GM19463 (cell line): ENCODE measurements at regions not wholly inside any gene's neighbourhood (a gene's known extent, or its start where the extent isn't known, plus 50 kb on each side); places are given as distances from the start of the nearest gene placed in this dataset.
"Not testable (repeated sequence)": the region's sequence is repeated elsewhere in the genome, so short reads cannot be mapped to it uniquely, and the experiment has no call there.

Experiments used
- ATAC-seq: cut with Tn5 transposase; IDR thresholded peaks from one replicate; pipeline ENCODE4 v1.9.1; 2021; ENCODE audit warnings: mild to moderate bottlenecking, moderate library complexity; ENCODE audit not compliant: unreplicated experiment

DNA sequence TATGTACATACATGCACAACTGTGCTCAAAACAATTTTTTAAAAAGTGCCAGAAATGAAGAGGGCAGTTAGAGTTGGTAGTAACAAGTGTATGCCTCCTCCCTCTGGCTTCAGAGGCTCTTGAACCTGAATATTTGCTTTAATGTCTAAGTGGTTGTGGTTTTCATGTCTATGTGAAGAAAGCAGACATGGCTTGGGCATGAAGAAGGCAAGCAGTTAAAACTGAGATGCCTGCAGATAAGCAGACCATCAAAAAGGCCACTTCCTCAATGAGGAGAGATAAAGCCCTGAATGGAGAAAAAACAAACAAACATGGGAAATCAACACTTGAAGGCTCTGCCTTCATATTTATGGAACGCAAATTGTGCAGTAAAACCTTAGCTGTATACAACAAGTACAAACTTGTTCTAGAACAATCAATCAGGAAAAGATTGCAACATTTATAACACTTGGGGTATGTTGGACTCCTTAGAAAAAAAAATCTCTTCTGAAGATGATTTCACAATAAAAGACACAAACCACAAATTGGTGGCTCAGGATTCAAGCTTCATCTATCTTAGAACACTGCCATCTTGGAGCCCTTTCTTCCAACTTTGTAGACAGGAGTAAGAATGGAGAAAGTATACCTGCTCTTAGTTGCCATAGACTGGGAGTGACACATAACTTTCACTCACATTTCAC, 52.7 kb upstream of the PLA2G4A start:
- ATAC-seq: no peak

DNA sequence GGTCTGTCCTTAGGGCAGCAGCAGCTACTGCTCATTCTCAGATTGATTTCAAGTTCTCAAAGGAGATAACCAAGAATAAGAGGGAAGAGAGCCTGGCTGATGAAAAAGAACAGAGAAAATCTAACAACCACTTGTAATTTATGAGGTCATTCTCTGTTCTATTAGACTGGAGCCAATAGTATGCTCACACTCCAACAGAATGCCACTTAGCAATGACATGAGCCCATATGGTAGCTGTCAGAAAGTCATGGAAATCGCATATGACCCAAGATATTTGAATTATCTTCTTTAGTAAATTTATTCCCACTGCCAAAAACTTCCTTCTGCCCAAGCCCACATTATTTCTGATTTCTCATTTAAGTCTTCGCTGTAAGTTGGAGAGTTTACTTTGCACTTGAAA, 53.7 kb upstream of the PLA2G4A start:
- ATAC-seq: no peak

DNA sequence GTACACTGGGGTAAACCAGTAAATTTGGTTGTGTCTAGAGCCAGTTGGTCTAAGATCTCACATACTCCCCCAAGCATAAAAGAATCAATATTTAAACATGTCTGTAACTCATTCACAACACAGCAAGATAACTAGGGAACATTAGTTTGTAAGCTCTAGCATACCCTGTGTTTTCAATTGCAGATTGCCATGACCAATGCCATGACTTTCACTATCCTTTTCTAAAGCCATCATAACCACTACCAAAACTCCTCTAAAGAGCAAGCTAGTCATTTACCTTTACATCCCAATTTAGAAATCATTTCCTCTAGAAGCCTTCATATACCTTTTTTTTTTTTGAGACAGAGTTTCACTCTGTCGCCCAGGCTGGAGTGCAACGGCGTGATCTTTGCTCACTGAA, 56.5 kb upstream of the PLA2G4A start:
- ATAC-seq: peak; percentile 57

DNA sequence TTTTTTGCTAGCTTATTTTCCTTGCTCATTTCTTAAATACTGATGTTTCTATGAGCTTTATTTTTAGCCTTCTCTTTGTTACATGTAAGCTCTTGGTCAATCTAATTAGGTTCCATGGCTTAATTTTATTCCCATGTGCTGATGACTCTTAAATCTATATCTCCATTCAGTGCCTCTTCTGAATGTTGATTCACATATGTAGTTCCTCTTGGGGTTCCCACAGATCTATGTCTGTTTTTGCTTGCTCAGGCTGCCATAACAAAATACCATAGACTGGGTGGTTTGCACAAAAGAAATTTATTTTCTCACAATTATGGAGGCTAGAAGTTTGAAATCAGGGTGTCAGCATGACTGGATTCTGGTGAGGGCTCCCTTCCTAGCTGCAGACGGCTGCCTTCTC, 58.3 kb upstream of the PLA2G4A start:
- ATAC-seq: no peak

DNA sequence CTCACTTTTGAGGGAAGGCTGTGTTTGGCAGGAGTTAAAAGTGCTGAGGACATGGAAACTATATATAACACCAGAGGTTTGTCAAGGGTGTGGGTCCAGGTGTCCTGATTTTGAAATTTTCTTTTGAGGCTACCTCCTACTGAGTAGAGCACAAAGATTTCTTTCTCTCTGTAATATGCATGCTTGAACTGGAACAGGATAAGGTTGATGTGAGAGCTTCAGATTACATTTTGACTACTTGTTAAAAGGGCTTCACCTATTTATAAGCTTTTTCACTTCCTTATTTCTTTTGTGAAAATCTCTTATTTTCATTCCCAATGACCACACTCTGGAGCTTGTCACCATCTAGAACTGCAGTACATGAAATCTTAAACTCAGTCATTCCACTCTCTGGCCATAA, 59.8 kb upstream of the PLA2G4A start:
- ATAC-seq: peak; percentile 77

DNA sequence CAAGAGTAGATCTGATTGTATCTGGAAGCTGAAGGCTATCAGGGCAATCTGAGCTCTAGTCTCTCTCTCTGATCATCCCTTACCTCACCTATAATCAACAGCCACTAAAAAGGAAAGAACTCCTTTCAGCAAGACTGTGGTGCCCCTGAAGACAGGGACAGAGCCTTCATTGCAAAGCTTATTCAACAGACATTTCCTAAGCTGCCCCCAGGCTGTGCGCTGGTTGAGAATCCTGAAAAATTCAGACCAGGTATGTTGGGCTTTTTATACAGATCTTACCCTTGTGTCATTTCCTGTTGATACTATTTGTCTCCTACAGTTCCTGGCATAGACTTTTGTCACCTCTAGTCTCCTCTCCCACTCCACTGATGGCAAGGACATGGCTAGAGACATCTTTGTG, 63.3 kb upstream of the PLA2G4A start:
- no peak for ATAC-seq

DNA sequence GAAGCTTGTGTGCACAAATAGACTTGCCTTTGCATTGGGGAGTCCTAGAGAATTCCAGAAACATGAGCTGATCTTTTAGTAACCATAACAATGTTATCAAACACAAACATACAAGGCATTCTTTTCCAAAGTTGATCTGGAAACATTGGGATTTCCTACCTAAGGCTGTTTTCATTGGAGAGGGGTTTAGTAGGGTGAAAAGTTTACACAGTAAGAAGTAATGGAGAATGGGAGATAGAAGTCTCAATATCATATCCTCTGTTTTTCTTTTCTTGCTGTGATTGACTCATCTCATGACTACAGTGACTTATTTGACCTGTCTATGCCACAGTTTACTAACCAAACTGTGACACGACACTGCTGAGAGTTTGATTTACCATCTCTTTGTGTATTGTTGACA, 65.6 kb upstream of the PLA2G4A start:
- peak; percentile 69 for ATAC-seq

DNA sequence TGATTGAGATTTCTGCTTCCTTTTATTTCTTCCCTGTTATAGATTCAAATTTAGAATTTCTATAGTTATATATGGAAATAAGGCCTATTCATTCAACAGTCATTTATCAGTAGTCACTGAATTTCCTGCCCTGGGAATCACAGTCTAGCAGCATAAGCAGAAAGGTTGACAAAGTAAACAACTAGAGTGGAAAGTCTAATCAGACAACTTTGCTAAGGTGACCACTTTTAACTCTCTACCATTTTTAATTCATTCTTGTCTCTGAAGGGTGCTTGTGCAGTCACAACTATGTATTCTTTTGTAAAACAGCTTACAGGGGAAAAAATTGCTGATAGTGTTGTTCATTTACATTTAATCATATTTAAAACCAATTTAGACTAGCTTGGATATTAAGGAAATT, 66.1 kb upstream of the PLA2G4A start:
- no peak for ATAC-seq

DNA sequence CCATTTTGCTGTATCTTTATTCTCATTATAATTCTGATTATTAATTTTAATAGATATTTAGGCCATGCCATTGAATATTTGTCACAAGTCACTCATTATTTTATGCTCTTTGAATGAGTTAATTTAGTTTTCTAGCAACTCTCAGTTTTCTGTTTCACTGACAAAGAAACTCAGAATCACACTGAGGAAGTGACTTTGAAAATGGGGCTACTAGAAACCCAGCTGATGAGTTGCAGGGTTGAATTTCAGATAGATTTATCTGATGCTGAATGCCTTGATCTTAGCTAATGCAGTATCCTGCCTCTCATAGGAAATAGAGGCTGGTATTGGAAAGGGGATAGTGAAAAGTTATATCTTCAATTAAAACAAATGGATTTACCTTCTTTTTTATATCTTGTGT, 67.4 kb upstream of the PLA2G4A start:
- no peak for ATAC-seq

DNA sequence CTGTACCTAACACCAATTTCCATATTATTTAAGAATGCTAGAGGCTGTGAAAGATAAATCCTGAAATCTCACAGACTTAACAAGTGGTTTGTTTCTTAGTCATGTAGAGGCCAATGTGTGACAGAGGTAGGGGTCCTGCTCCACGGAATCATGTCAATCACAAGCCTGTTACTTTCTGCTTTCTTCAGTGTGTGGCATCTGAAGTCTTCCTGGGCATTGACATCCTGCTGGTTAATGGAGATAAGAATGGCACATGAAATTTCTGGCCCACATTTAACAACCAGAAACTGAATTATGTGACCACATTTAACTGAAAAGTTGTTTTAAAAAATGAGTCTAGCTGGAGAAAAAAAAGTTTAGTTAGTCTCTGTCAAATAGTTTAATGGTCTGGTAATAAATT, 68.3 kb upstream of the PLA2G4A start:
- ATAC-seq: no peak

DNA sequence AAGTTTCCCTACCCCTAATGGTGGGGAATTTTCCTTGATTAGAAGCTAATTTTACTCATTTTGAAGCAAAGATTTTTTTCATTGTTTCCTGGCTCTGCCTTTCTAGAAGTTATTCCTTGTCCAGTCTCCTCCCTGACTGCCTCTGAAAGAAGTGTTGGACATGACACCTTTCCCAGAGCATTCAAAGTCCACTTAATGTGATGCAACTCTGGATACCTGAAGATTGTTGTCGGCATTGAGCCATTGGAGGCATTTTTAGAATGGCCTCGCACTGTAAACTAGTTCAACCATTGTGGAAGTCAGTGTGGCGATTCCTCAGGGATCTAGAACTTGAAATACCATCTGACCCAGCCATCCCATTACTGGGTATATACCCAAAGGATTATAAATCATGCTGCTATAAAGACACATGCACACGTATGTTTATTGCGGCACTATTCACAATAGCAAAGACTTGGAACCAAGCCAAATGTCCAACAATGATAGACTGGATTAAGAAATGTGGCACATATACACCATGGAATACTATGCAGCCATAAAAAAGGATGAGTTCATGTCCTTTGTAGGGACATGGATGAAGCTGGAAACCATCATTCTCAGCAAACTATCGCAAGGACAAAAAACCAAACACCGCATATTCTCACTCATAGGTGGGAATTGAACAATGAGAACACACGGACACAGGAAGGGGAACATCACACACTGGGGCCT, 69.7 kb upstream of the PLA2G4A start:
- ATAC-seq: not testable (repeated sequence)

DNA sequence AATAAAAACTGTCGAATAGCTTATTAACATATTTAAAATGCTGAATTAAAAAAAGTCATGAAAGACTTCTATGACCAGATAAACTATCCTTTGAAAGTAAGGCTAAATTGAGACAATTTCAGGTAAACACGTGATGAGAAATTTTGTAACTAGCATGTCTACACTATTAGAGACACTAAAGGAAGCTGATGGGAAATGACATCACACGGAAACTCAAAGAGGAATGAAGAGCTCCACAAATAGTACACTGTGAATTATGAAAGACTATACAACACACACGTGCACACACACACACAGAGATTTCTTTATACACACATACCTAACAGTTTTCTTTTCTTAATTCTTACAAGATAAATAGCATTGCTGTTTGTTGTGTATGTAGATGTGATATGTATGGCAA, 70.9 kb upstream of the PLA2G4A start:
- ATAC-seq: no peak

DNA sequence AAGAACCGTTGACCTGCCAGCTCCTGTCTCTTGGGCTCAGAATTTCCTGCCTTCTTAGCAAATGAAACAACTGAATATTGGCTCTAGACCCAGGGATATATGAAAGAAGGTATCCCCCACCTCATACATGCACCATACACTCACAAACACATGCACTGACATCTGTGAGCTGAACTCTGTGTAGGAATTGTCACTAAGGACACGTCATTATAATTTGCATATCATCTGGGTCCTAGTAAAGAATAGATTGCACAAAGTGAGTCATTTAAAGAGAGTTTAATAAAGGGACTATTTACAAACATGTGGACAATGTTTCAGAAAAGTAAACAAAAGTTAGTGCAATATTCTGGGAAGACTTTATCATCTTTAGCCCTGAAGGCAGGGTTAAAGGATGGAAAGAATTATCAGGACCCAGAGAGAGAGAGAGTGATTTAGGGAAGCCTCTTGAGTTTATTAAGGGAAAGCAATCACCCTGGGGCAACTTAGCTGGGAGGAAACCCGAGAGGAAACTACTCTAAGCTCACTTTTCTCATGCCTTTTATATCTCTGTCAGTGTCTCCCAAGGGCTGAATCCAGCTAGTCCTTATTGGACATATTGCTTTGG, 74.1 kb upstream of the PLA2G4A start:
- ATAC-seq: no peak

DNA sequence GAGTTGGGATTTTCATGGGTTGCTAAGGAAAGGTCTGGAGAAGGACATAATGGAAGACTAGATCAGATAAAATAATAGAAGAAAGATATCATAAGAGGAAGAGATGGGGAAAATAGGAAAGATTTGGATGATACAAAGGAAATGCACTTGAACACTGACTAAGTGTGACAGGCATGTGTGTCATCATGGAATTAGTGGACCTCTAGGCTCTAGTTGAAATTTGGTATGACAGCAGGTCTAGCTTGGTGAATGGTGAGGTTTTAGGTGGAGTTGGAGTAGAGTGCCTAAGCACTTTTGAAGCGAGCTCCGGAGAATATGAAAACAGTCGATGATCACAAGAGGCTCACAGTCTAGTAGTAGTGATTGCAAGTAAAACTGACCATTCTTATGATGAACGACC, 73.0 kb upstream of the PTGS2 start:
- no peak for ATAC-seq

DNA sequence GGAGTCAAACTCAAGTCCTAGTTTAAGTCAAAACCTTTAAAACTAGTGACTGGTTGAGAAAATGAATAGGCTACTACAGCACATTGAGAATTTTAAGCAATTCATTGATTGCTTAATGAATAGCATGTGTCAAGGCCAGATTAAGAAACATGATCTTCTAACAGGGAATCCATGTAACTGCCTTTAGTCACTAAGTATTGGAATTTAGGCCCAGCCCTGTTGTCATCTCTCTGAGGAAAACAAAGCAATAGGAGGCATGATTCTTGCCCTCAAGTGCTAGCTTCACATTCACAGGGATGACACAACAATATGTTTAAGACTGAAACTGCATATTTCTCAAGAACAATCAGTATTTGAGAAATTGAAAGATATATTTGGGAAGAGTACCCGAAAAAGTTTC, 70.0 kb upstream of the PTGS2 start:
- no peak for ATAC-seq

DNA sequence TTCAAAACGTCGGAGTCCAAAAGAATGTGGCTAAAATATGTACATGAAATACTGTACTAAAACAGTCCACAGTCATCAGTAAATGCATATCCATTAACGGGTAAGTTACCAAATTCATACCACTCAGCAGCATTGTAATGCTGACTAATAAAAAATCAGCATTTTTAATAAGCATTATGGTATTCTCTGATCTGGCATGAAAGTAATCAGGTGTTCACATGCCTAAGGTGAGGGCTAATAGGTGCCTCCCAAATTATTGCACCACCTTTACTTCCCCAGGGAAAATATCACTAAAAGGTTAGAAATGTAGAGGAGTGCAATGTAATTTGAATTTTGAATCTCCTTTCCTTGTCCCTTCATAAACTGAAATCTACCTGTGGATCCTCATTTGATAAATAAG, 69.6 kb upstream of the PTGS2 start:
- ATAC-seq: no peak

DNA sequence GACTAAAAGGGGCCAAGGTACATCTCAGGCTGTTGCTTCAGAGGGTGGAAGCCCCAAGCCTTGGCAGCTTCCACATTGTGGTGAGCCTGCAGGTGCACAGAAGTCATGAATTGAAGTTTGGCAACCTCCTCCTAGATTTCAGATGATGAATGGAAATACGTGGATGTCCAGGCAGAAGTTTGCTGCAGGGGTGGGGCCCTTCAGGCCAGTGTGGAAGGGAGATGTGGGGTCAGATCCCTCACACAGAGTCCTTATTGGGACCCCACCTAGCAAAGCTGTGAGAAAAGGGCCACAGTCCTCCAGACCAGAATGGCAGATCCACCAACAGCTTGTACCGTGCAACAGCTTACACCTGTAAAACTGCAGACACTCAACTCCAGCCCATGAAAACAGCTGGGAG, 67.4 kb upstream of the PTGS2 start:
- ATAC-seq: no peak

DNA sequence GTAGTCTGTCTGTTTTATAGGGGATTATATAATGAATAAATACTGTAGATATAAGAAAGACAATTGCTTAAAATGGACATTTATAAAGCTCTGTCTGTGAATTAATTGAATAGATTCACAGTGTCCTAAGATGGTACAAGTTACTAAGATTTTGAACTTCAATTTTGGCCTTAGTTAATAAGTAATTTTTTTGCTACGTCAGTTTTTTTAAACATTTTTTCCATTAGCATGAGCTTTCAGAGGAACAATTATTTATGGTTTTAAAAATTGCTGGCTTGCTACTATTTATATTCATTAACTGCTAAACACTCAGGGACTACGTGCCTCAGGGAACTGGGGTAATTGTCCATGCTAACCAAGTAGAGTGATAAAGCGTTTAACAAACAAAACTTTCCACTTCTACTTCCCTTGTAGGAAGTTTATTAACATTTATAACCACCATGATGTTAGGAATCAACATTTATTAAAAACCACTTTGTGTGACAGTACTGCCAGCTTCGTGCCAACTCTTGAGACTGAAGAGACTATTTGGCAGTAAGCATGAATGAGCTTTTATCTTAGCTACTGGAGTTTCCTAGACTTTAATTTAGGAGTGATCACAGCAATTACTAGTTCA, 65.4 kb upstream of the PTGS2 start:
- ATAC-seq: no peak

DNA sequence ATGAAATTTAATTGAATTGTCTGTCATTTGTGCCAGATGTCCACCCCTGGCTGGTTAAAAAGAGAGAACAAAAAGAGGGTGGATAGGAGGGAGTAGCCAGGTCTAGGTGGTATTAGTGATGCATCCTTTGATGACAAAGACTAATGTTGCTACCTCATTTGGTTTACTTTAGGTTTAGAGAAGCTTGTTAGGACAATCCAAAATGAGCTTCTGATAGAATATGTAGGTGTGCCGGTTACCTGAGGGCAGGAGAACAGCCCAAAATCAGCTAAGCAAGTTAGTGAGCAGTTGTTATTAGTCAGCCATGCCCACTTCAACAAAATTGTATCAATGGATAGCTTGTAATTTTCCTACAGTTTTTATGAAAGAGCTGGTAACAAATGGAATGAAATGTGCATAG, 61.4 kb upstream of the PTGS2 start:
- ATAC-seq: no peak

DNA sequence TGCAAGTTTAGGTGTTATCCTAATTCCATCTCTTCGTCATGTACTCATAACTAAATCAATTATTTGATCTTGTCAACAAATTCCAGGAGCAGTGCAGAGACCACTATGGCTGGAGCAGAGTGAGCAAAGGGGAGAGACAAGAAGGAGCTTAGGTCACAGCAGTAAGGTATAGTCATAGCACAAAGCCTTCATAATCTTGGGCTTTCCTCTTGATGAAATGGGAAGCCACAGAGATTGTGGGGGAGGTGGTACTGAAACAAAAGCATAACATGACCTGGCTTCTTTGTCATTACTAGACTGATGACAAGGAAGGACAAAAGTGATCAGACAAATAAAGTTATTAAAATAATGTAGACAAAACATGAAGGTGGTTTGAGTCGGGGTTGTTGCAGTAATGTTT, 60.1 kb upstream of the PTGS2 start:
- peak; percentile 67 for ATAC-seq

DNA sequence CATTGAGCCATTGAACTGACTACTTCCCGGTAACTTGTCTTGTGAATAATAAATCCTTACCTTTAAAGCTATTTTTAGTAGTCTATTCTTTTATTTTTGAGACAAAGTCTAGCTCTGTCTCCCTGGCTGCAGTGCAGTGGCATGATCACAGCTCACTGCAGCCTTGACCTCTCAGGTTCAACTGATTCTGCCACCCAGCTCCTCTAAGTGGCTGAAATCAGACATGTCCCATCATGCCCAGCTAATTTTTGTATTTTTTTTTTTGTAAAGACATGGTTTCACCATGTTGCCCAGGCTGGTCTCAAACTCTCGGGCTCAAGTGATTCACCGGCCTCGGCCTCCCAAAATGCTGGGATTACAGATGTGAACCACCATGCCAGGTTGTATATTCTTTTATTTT, 59.3 kb upstream of the PTGS2 start:
- no peak for ATAC-seq

DNA sequence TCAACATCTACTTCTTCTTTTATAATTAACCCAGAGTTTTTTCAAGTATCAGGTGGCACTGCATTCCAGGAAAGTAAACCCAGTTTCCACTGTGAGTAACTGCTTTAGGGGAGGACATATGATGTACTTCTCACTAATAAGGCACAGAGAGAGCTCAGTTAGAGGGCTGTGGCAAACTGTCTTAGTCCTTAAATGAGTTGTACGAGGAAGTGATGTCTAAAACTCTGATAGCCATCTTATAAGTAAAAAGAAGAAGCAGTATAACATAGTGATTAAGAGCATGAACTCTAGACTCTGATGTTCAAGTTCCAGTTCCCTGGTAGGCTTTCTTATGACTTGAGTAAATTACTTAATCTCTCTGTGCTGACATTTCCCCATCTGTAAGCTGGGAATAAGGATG, 58.7 kb upstream of the PTGS2 start:
- ATAC-seq: peak; percentile 67
